ENCODE measurements at regions not wholly inside any gene's neighbourhood (a gene's known extent, or its start where the extent isn't known, plus 50 kb on each side); places are given as distances from the start of the nearest gene placed in this dataset.

- Histone ChIP-seq H3K4me3 (replicated peaks; ENCODE audit: insufficient read depth, low read length) (no peak overlapping the region), H3K27ac (replicated peaks) (no peak overlapping the region), H3K27me3 (ENCODE audit: insufficient read depth, poor library complexity, severe bottlenecking) (no peaks in the 10 kb centered on the region)
- no peak for DNase-seq (ENCODE audit: low read depth in 1 of 2, low spot score in 1 of 2)
- TF ChIP-seq, protein P1, sequence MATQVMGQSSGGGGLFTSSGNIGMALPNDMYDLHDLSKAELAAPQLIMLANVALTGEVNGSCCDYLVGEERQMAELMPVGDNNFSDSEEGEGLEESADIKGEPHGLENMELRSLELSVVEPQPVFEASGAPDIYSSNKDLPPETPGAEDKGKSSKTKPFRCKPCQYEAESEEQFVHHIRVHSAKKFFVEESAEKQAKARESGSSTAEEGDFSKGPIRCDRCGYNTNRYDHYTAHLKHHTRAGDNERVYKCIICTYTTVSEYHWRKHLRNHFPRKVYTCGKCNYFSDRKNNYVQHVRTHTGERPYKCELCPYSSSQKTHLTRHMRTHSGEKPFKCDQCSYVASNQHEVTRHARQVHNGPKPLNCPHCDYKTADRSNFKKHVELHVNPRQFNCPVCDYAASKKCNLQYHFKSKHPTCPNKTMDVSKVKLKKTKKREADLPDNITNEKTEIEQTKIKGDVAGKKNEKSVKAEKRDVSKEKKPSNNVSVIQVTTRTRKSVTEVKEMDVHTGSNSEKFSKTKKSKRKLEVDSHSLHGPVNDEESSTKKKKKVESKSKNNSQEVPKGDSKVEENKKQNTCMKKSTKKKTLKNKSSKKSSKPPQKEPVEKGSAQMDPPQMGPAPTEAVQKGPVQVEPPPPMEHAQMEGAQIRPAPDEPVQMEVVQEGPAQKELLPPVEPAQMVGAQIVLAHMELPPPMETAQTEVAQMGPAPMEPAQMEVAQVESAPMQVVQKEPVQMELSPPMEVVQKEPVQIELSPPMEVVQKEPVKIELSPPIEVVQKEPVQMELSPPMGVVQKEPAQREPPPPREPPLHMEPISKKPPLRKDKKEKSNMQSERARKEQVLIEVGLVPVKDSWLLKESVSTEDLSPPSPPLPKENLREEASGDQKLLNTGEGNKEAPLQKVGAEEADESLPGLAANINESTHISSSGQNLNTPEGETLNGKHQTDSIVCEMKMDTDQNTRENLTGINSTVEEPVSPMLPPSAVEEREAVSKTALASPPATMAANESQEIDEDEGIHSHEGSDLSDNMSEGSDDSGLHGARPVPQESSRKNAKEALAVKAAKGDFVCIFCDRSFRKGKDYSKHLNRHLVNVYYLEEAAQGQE (IDR thresholded peaks at IDR 0.05; ENCODE audit: insufficient replicate concordance, low read depth), result no peak
- TF ChIP-seq, protein P2, sequence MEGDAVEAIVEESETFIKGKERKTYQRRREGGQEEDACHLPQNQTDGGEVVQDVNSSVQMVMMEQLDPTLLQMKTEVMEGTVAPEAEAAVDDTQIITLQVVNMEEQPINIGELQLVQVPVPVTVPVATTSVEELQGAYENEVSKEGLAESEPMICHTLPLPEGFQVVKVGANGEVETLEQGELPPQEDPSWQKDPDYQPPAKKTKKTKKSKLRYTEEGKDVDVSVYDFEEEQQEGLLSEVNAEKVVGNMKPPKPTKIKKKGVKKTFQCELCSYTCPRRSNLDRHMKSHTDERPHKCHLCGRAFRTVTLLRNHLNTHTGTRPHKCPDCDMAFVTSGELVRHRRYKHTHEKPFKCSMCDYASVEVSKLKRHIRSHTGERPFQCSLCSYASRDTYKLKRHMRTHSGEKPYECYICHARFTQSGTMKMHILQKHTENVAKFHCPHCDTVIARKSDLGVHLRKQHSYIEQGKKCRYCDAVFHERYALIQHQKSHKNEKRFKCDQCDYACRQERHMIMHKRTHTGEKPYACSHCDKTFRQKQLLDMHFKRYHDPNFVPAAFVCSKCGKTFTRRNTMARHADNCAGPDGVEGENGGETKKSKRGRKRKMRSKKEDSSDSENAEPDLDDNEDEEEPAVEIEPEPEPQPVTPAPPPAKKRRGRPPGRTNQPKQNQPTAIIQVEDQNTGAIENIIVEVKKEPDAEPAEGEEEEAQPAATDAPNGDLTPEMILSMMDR (IDR thresholded peaks at IDR 0.05; ENCODE audit: insufficient read depth, low read length), result no peak
- TF ChIP-seq GABPA (IDR thresholded peaks at IDR 0.05; ENCODE audit: low read depth) (no peak), POLR2AphosphoS5 (IDR thresholded peaks at IDR 0.05; ENCODE audit: low read depth) (no peak), SPI1 (IDR thresholded peaks at IDR 0.05; ENCODE audit: borderline replicate concordance, low read depth) (no peak)
Measured at GRCh38 chr7:109842386-109842785, 1248.5 kb upstream of the LRRN3 start.

DNA sequence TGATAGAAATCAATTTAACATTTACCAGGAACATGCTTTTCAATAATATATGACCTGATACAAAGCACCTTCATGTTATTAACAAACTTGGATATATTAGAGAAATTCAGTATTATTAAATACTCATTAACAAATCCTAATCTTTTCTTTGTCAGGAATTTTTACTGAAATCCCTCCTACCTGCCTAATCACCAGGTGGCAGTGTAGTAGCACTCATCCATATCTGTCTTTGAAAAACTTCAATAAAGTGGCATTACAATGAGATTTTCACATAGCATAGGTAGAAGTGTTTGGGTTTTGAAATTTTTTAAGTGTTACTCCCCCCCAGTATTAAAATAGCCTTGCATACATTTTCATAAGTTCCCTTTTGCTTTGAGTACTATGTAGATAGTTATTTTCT lies 1246.6 kb upstream of the LRRN3 start:
- Histone ChIP-seq H3K27ac (replicated peaks) (no peak overlapping the region), H3K27me3 (ENCODE audit: insufficient read depth, poor library complexity, severe bottlenecking) (no peaks in the 10 kb centered on the region), H3K4me3 (replicated peaks; ENCODE audit: insufficient read depth, low read length) (no peak overlapping the region)
- DNase-seq (ENCODE audit: low read depth in 1 of 2, low spot score in 1 of 2), result no peak
- TF ChIP-seq POLR2AphosphoS5 (IDR thresholded peaks at IDR 0.05; ENCODE audit: low read depth) (no peak), SPI1 (IDR thresholded peaks at IDR 0.05; ENCODE audit: borderline replicate concordance, low read depth) (no peak), GABPA (IDR thresholded peaks at IDR 0.05; ENCODE audit: low read depth) (no peak)
- TF ChIP-seq, protein P2 (IDR thresholded peaks at IDR 0.05; ENCODE audit: insufficient read depth, low read length), result no peak
- TF ChIP-seq, protein P1 (IDR thresholded peaks at IDR 0.05; ENCODE audit: insufficient replicate concordance, low read depth), result no peak

DNA sequence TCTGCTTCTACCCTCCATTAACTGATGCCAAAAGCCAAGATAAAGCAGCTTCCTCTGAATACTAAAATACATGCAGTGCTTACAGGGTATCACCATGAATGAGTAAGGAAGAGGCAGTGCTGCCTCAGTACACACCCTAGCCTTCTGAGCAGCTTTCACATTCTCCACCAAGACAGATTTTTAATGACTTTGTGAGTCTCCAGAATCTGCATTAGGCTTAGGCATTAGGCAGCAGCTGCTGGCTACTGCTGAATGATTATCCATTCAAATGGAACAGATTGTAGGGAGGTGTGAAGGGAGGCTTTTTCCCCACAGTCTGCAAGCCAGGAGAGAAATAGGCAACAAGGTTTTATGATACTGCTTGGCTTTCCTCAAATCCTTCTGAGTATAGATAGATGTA lies 1226.7 kb upstream of the LRRN3 start:
- TF ChIP-seq, protein P2 (IDR thresholded peaks at IDR 0.05; ENCODE audit: insufficient read depth, low read length), result no peak
- no peak for TF ChIP-seq GABPA (IDR thresholded peaks at IDR 0.05; ENCODE audit: low read depth)
- TF ChIP-seq SPI1 (IDR thresholded peaks at IDR 0.05; ENCODE audit: borderline replicate concordance, low read depth), result no peak
- TF ChIP-seq POLR2AphosphoS5 (IDR thresholded peaks at IDR 0.05; ENCODE audit: low read depth), result no peak
- Histone ChIP-seq H3K27me3 (ENCODE audit: insufficient read depth, poor library complexity, severe bottlenecking) (no peaks in the 10 kb centered on the region), H3K4me3 (replicated peaks; ENCODE audit: insufficient read depth, low read length) (no peak overlapping the region), H3K27ac (replicated peaks) (no peak overlapping the region)
- DNase-seq (ENCODE audit: low read depth in 1 of 2, low spot score in 1 of 2), result no peak

DNA sequence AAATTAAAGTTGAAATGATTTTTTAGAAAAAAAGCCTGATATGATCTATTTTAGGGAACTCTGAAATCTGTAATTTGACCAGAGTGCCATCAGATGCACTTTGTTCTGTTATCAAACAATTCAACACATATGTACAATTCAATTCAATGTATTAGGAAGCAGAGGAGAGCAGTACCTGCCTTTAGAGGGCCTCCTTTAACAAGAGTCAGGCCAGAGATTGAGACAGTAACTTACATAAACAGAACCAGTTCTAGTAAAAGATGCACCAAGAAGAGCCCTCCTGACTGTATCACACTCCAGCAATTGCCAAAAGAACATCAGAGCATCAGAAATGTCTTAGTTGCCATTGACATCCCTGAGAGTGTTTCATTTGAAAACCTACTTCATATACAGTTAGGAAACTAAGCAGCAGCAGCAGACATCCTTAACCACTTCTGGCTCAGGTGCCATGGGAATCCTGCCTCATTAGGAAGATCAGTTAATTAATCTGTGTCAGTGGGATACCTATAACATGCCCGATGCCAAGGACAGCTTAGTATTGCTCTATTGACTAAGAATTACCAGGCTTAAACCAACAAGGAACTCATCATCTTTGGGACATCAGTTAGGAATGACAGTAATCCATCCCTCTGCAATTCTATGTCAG lies 1222.6 kb upstream of the LRRN3 start:
- DNase-seq (ENCODE audit: low read depth in 1 of 2, low spot score in 1 of 2), result no peak
- Histone ChIP-seq H3K27ac (replicated peaks) (no peak overlapping the region), H3K4me3 (replicated peaks; ENCODE audit: insufficient read depth, low read length) (no peak overlapping the region), H3K27me3 (ENCODE audit: insufficient read depth, poor library complexity, severe bottlenecking) (no peaks in the 10 kb centered on the region)
- no peak for TF ChIP-seq GABPA (IDR thresholded peaks at IDR 0.05; ENCODE audit: low read depth)
- no peak for TF ChIP-seq POLR2AphosphoS5 (IDR thresholded peaks at IDR 0.05; ENCODE audit: low read depth)
- TF ChIP-seq, protein P1 (IDR thresholded peaks at IDR 0.05; ENCODE audit: insufficient replicate concordance, low read depth), result no peak

Measured in HL-60 (cell line).